H1 (cell line): ENCODE measurements at regions not wholly inside any gene's neighbourhood (a gene's known extent, or its start where the extent isn't known, plus 50 kb on each side); places are given as distances from the start of the nearest gene placed in this dataset.

Experiments
- BRCA1 ChIP-seq: IDR thresholded peaks from 2 replicates; pipeline ENCODE4 v1.6.1; 2012; ENCODE audit warnings: low read depth, low read length, improper control_type of control experiment
- E2F6 ChIP-seq: IDR thresholded peaks from 2 replicates; pipeline ENCODE4 v1.6.1; 2012; ENCODE audit warnings: inconsistent platforms
- POLR2AphosphoS5 ChIP-seq: IDR thresholded peaks from 2 replicates; pipeline ENCODE4 v1.6.1; 2011; ENCODE audit warnings: low read depth, low read length
- RAD21 ChIP-seq, 2 experiments: IDR thresholded peaks in 1 of 2; conservative IDR thresholded peaks in 1 of 2; 2 replicates each; pipeline ENCODE4 v1.6.1; 2011; ENCODE audit warnings: low read depth in 2 of 2, low read length in 2 of 2, improper control_type of control experiment in 1 of 2, inconsistent platforms in 1 of 2, mild to moderate bottlenecking in 1 of 2, moderate library complexity in 1 of 2

DNA sequence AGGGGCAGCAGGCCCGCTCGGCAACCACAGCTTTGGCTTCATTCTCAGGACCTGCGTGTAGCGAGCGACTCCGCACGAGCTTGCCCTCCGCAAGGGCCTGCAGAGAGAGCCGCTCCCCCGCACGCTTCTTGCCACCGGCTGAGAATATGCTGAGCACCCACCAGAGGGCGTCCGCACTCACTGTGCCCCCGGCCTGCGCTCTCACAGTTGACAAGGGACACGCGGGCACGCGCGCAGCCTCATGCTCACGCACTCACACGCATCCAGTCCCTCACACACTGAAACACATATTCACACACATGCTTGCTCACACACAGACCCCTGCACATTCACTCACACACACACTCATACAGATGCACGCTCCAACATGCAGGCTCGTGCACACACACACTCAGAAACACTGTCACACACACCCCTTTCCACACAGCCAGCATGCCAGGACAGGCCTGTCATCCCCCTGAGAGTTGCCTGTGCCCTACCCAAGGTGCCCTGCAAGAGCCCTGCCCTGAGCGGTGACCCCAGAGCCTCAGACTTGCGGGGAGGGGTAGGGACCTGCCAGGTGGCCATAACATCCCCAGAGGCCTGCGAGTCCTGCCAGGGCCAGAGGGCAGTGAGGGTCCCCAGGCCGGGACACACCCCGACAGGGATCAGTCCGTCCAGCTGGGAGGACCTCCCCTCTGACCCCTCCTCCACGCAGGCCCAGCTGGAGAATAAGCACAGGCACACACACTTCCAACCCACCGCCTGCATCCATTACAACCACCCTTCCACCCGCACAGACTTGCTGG is 174.1 kb downstream of the BMP7 start (continued):
- TF ChIP-seq RAD21 (IDR thresholded peaks at IDR 0.05 in 1 of 2, conservative IDR thresholded peaks at IDR 0.05 in 1 of 2; ENCODE audit: low read depth in 2 of 2, low read length in 2 of 2), result peak; percentile 89
- TF ChIP-seq BRCA1, result no peak
- no peak for TF ChIP-seq POLR2AphosphoS5
- peak; percentile 71 for TF ChIP-seq E2F6
- TF ChIP-seq, all 59 proteins: peak for 6
